ENCODE measurements at regions not wholly inside any gene's neighbourhood (a gene's known extent, or its start where the extent isn't known, plus 50 kb on each side); places are given as distances from the start of the nearest gene placed in this dataset.

DNA sequence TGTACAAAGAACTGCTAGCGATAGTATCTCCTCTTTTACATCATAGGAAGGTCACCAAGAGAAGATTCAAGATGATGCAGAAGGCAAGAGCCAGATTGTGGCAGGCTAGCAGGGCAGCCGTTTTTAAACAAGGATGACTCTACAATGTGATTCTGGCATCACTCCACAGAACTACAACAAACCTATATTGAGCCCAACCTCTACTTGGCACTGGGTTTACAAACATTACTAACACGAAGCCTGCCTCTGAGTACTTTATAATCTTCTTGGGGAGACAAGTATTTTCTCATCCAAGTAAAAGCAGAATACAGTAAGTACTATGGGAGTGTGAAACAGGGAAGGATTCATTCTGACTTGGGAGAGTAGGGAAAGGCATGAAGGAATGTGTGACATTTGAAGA, 448.6 kb downstream of the ZNF608 start:
- DNase-seq, result no peak

DNA sequence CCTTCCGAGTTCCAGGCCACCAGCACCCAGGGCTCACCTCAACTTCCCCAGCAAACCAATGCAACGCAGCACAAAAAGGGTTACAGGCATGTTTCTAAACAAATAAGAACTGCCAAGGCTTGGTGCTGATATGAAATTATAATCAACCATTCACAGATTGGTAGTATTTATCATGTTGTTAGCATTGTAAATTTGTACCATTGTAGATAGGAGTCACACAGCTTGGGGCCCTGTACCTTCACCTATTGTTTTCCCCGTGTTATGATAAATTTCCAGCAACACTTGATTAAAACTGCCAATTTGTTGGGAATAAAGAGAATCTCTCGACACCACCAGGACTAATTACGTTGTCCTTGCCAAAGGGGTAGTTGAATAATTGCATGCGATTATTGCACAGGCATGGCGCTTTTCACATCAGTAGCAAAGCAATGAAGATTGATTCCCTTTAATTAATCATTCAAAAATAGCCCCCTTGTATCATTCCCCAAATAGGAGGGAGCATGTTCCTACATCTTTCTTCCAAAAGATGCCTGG, 454.1 kb downstream of the ZNF608 start:
- DNase-seq, result no peak

DNA sequence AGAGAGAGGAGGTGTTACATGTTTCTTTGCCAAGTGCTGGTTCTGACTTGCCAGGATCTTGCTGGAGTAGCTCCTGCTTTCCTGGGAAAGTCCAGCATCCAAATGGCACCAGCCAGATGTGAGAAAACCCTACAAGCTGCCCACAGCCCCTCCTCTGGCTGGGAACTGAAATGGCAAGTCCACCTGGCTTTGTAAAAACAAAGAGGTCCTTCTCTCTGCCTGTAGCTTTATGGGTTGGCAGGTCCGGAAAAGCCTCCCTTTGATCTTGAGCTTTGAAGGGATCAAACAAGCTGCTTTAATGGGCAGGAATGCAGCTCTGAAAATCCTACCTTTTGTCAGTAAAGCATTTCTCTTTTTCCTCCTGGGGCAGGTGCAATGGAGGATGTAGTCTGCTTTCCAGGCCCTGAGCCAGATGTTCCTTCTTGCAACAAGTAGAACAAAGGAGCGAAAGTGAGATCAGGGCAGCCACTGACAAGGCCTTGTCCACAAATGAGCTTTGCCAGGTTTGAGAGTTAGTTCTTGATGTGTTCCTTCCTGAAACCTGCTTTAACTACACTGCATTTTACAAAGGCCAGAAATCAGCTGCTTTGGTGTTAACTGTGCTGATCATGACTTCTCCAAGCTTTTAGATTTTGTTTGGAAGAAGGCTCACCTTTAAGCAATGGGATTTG, 456.7 kb downstream of the ZNF608 start:
- no peak for DNase-seq

DNA sequence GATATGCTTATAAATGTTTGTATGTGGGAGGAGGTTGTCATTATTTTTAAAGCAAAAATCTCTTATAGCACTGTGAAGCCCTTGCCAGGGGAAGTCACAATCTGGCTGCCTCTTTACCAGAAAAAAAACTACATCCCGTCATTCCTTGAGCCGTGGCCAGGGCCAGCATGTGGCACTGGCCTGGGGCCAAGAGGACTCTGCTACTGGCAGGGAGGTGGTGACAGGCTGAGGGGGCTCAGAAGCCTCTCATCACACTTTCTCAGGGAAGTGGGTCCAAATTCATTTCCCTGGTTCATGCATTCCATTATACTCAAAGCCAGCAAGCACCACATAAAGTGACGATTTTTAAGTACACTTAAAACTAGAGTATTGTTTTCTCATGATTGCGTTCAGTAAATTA, 457.3 kb downstream of the ZNF608 start:
- DNase-seq, result no peak

DNA sequence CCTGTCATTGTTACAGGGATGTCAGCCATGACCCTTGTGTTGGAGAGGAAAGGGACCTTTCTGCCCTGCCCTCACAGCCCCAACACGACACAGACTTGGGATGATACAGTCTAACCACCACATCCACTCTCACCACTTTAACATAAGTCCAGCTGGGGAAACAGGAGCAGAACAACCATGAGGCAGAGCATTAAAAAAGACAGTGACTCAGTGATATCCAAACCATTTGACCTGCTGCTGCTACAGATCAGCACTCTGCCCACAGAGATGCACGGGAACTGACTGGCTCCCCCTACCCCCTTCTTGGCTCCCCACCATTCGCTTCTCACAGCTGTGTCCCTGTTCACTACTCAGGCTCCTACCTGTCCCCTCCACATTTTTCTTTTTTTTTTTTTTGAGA, 458.6 kb downstream of the ZNF608 start:
- no peak for DNase-seq

DNA sequence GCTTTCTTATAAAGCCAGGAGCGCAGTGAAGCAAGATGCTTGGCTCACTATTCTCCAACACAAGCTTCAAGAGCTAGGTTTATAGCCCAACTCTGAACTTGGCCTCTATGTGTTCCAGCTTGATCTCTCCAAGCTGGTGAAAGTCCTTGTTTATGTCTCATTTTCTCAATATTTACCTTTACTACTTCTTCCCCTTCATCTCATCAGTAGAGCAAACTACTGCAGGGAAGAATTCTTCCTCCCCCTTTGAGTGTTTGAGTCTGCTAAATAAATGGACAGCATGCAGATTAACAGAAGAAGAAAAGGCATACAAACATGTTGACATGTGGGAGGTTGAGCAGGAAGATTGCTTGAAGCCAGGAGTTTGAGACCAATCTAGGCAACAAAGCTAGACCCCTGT, 460.7 kb downstream of the ZNF608 start:
- no peak for DNase-seq

DNA sequence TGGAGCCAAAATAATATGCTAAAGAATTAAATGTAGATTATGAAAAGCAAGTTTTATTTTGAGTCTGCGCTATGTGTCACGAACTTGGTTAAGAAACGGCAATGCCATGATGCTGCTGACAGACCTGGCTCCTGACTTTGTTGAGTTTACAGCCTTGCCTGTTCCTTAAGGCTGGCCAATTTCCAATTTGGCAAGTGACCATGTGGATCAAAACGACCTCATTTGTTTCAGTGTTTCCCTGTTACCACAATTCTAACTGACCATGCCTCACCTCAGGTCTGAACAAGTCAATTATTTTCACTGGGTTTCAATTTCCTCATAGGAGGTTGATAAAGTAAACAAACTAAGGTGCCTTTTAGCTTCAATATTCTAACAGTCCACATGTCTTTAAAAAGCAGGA, 461.4 kb downstream of the ZNF608 start:
- no peak for DNase-seq

DNA sequence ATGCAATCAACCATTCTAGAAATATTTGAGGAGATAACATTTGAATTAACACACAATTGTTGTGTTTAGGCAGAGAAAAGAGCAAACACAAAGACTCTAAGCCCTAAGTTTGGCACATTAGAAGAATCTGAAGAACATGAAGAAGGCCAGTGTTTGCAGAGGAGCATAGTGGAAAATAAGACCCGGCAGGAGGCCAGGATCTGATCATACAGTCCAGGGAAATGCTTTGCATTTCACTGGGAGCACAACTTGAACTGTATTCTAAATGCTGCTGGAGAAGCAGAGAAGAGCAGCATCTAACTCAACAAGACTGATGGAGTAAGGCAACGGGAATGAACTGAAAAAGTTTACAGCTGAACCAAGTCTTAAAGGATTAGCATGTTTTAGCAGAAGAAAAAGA, 463.4 kb downstream of the ZNF608 start:
- no peak for DNase-seq

DNA sequence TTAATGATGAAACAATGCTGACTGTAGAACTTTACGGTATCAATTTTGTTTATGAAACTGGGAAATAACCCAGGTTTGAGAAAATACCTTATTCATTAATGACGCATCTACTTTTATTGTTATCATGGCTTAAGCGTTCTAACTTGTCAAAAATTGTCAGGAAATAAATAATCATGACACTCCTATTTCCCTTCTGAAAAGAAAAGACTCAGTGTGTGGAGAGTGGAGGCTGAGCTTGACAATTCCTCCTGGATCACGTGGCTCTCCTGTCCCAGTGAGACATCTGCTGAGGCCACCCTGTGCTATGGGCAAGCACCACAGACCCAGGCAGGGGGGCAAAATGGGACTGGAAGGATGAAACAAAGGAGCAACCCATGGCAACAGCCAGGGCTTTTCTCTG, 466.4 kb downstream of the ZNF608 start:
- no peak for DNase-seq

DNA sequence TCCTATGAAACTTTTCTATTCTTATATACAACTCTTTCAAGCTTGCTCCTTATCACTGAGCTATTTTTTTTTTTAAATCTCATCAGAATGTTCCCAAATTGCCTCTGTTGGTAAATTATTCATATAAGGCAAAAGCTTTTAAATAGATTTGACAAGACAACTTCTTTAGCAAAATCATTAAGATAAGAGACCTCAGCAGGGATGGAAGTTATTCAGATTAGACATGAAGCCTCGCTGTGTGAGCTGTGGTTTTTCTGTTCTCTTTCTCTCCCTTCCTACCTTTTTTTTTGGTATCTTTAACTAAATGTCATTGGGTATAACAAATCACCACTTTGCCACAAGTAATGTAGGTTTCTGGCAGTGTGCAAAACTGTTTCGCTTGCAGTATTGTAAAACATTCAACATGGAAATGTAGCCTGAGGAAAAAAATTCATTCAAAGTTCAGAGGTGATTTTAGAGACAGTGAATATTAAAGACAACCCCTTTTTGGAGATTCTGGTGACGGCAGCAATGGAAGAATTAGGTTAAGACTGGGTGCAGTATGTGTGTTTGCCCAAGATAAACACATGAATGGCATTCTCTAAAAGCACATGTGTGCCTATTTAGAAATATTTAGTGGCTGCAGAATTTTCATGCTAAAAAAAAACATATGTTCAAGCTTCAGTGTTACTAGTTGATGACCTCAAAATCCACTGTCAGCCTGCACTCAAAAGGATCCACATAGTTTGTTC, 467.1 kb downstream of the ZNF608 start:
- DNase-seq, result no peak

DNA sequence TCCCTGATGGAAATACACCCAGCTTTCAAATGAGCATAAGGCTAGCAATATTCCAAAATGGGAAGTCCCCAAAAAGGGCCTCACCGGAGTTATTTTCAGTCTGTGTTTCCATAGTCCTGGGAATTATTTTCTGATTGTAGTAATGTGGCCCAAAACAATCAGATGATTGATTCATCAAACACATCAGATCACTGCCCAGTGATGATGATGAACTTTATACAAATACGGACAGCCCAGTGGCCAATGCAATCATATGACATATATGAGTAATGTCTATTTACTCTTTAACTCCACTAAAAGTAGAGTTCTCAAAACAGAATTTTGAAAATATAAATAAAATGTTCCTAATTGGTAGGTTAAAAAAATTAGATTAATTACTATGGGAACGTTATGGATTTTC, 467.8 kb downstream of the ZNF608 start:
- DNase-seq, result no peak

DNA sequence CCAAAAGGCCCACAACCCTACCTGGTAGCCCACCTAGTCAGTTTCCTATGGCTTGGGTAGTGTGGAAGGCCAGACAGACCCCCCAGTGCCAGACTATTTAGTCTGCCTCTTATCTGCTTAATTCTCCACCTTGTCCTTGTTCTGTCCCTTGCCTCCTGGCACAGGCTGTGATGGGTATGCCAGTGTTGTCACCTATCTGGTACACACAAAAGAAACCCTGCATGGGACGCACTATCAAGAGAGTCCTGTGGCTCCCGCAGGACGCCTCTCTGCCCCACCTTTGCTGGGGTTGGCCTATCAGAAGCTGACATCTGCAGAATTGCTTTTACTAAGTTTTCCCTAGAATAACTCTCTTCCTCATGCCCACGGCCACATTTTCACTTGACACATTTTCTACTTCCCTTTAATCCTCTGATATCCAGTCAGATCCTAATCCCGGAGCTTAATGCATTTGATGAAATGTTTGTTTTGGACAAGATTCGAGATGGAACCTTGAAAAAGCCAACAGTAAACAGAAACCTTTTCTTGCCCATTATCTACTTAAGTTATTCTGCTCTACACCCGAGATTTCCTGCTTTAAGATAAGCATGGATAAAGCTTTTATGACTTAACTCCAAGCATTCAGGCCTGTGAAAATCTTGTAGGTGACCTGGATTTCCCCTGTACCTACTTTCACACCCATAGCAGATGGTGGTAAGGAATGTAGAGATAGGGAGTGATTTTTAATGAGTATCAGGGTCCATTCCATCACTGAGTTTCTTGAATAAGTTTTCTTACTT, 468.5 kb downstream of the ZNF608 start:
- DNase-seq, result no peak

DNA sequence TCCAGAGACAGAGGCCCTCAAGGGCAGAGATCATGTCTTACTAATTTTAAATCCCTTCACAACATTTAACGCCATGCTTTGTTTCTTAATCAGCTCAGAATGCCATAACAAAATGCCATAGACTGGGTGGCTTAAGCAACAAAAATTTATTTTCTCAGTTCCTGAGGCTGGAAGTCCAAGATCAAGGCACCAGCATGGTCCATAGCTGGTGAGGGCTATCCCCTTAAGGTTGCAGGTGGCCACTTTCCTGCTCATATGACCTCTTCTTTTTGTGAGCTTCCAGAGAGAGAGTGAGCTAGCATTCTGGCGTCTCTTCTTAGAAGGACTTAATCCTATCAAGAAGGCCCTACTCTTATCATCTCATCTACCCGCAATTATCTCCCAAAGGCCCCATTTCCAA, 470.3 kb downstream of the ZNF608 start:
- DNase-seq, result no peak

DNA sequence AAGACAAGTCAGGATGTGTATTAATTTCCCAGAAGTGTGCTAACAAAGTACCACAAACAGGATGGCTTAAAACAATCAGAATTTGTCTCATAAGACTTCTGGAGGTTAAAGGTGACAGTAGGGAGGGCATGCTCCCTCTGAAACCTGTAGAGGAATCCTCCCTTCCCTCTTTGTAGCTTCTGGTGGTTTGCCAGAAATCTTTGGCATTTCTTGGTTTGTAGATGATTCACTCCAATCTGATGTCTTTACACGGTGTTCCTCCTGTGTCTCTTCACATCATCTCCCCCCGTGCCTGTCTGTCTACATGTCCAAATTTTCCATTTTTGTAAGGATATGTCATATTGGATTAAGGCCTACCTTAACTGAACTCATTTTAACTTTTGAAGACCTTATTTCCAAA, 471.5 kb downstream of the ZNF608 start:
- no peak for DNase-seq

DNA sequence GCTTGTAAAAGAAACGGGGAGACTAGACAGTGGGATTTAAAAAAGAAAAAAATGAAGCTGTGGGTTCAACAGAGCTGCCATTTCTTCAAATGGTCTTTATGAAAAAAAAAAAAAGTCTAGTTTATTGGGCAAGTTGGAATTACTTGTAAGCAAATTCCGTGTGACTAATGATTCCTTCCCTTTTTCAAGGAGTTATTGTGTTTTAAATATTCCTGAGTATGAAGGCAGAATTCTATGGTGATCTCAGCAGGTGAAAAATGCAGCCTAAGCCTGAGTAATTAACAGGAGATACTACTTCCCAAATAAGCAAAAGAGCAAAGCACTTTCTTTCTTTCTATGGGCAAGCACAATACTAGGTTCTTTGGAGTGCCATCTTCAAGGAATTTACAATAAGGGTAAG, 481.9 kb downstream of the ZNF608 start:
- no peak for DNase-seq

DNA sequence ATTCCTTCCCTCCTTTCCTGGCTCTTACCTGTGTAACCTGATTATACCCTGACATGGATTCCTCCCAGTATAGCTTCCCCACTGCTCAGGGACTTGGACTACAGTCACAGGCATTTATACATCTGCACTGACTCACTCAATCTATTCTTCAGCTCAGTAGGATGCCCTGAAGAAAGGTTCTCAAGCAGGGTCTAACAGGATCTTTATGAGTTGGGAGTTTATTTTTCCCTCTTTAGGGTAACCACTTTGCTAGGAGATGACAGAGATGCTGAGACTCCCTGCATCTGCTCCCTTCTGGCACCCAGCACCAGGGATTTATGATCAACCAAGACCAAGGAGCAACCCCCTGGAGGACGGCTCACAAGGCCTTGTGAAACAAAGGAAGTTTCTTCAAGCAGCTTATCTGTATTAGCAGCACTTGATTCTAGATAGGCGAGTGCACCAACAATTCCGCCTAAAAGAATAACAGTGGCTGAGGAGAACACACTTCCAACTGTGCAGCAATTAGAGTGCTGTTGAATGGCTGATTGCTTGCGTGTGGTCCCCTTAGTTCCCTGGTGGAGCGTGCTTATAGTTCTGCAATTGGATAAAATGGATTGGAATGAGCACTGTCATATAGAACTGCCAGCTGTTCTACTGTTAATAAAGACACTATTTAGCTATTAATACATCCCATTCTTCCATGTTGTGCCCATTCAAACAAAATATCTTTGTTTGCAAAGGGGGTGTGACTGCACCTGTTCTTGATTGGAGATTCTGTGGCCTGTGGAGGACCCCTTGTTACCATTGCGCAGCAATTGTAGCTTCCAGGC, 482.6 kb downstream of the ZNF608 start:
- DNase-seq, result no peak

DNA sequence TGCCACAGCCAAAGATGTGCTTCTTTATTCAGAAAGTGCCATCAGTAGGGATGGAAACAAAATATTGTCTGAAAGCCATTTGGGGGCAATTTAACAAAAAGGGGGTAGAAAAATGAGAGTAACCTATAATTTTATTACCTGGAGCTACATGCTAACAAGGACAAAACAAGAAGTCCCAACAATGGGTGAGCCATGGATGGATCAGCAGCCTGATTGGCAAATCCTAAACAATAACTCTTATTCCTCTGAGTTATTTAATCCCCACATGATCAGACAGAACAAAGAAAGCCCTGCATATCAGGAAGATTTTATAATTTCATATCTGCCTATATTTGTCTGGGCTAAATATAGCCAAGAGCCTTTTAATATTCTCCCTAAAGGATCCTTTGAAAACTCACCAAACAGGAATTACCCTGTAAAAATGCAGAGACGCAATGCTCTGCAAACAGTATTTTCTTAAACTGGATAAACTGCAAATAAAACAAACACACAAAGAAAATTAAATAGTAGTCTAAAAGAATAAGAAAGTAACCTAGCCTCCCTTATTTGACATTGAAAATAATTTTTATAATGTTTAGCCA, 483.4 kb downstream of the ZNF608 start:
- DNase-seq, result no peak

DNA sequence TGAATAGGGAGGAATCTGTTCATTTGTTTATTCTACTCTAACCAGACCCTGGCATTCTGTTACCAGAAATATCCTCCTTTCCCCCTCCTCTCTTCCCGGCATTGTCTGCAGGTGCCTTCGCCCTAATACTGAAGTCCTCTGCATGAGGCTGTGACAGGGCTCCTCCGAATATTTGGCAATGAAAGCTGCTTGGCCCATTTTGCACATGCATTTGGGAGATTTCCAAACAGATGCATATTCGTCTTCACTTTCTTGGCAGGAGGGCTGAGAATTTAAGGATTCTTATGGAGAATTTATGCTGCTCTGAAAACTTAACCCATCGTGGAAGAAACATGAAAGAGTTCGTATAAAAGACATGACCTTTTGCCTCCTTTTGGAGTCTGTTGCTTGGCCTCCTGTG, 484.0 kb downstream of the ZNF608 start:
- DNase-seq, result no peak

DNA sequence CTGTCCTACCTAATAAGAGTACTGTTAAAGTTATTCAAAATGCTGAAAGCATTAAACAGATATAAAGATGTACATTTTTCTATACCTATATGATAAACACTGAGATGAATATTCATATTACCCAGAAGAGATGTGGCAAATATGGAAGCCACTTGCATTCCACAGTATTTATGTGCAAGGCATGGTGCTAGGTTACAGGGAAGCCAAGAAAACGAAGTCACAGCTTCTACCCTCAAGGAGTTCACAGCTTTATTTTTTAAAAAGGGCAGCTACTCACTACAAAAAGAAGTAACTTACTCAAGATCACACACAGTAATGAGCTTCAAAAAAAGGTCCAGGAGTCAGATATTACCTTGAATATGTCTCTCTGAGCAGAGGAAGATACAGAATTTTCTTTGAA, 484.6 kb downstream of the ZNF608 start:
- DNase-seq, result no peak

DNA sequence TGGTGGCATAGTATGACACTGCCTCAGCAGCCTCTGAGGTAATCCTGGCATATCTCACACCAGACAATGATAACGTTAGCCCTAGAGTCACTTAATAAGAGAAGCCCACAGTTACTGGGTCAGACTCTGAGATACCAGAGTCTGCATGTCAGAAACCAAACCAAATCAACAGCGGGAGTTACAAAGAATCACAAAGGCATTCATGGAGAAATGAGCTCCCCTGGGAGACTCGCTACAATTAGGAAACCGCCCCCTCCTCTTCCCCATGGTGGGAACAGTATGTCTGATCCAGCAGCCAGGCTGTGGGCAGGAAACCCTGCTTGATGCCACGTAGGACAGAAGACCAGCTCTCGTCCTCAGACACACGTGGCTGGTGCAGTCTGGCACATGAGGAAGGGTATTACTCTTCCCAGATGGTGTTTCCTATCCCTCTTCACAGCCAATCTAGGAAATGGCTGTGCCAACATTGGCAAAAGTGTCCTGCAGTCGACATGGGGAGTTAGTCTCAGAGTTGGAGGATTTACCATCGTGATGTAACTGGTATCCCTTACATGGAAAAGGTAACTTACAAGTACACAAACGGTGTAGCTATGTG, 485.4 kb downstream of the ZNF608 start:
- no peak for DNase-seq

DNA sequence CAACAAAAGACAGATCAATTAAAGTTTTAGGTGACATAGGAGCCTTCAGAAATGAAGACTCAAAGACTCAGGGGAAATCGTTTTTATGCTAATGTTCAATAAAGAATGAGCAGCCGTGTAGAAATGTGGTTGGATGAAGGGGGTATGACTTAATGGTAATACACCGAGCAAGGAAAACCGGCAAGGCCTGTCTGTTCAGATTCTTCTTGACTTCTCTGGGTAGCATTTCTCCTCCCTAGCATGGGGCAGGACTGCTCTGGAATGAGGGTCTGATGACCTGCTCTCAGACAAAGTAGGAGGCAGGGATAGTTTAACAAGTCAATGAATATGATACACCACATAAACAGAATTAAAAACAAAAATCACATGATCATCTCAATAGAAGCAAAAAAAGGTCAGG, 487.4 kb downstream of the ZNF608 start:
- no peak for DNase-seq

DNA sequence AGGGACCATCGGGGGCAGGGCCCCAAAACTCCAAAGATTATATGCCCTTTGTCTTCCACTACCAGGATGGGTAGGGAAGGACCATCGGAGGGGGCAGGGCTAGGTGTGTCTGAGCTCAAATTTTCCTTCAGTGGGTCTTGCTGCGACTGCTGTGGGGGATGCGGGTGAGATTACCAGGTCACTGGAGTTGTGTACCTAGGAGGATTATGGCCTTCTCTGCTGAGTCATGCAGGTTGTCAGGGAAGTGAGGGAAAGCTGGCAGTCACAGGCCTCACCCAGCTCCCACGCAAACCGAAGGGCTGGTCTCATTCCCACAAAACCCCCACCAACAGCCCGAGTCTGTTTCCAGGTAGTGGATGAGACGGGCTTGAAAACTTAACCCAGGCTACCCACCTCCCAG, 489.4 kb downstream of the ZNF608 start:
- DNase-seq, result no peak

Measured in suppressor macrophage (primary cell).